Nephron progenitor cell (in vitro differentiated cells): ENCODE measurements at regions not wholly inside any gene's neighbourhood (a gene's known extent, or its start where the extent isn't known, plus 50 kb on each side); places are given as distances from the start of the nearest gene placed in this dataset.

ENCODE experiments used
- DNase-seq: peaks from one replicate; pipeline ENCODE4 v3.0.0; 2021
- H3K27ac Mint-ChIP-seq: 2 replicates; pipeline ENCODE4 v1.8.0; 2021; ENCODE audit warnings: mild to moderate bottlenecking, moderate library complexity, mixed read lengths
- H3K27me3 Mint-ChIP-seq: 2 replicates; pipeline ENCODE4 v1.8.0; 2021; ENCODE audit warnings: mild to moderate bottlenecking, low read depth, mixed read lengths; ENCODE audit not compliant: poor library complexity
- H3K36me3 Mint-ChIP-seq: 2 replicates; pipeline ENCODE4 v1.8.0; 2021; ENCODE audit warnings: low read depth, mixed read lengths
- H3K4me1 Mint-ChIP-seq: 2 replicates; pipeline ENCODE4 v1.8.0; 2021; ENCODE audit warnings: mixed read lengths
- H3K4me3 Mint-ChIP-seq: 2 replicates; pipeline ENCODE4 v1.8.0; 2021; ENCODE audit warnings: mild to moderate bottlenecking, moderate library complexity, mixed read lengths
- H3K9me3 Mint-ChIP-seq: 2 replicates; pipeline ENCODE4 v1.8.0; 2021; ENCODE audit warnings: mild to moderate bottlenecking, moderate library complexity, mixed read lengths
- CTCF ChIP-seq: fragments of 200-600 bp; sonication (generic); IDR thresholded peaks from 2 replicates; pipeline ENCODE4 v1.5.0; 2021; ENCODE audit warnings: antibody characterized with exemption

- no peak for DNase-seq
- H3K36me3 Mint-ChIP-seq, result peaks cover 5% of the 10 kb centered on the region
- no peak for TF ChIP-seq CTCF
- peaks cover 21% of the 10 kb centered on the region for H3K9me3 Mint-ChIP-seq
- no peaks in the 10 kb centered on the region for H3K27me3 Mint-ChIP-seq
- H3K27ac Mint-ChIP-seq, result no peak overlapping the region
- H3K4me3 Mint-ChIP-seq, result no peak overlapping the region
- H3K4me1 Mint-ChIP-seq, result no peaks in the 10 kb centered on the region
Observed at GRCh38 chr7:52826515-52827265, 208.7 kb upstream of the POM121L12 start.

GRCh38 chr7:52825611-52826010 lies 209.8 kb upstream of the POM121L12 start:
- Mint-ChIP-seq H3K27ac (no peak overlapping the region), H3K4me1 (no peaks in the 10 kb centered on the region), H3K27me3 (no peaks in the 10 kb centered on the region), H3K36me3 (peaks cover 5% of the 10 kb centered on the region), H3K9me3 (peaks cover 31% of the 10 kb centered on the region), H3K4me3 (no peak overlapping the region)
- no peak for TF ChIP-seq CTCF
- no peak for DNase-seq

- TF ChIP-seq CTCF, result no peak
- no peaks in the 10 kb centered on the region for H3K36me3 Mint-ChIP-seq
- H3K4me3 Mint-ChIP-seq, result no peak overlapping the region
- H3K9me3 Mint-ChIP-seq, result no peaks in the 10 kb centered on the region
- DNase-seq, result no peak
- no peaks in the 10 kb centered on the region for H3K4me1 Mint-ChIP-seq
- H3K27me3 Mint-ChIP-seq, result no peaks in the 10 kb centered on the region
- no peak overlapping the region for H3K27ac Mint-ChIP-seq
Observed at GRCh38 chr7:52811537-52811936, 223.9 kb upstream of the POM121L12 start.

- Mint-ChIP-seq H3K9me3 (no peaks in the 10 kb centered on the region), H3K27me3 (no peaks in the 10 kb centered on the region), H3K4me1 (no peaks in the 10 kb centered on the region), H3K27ac (no peak overlapping the region), H3K36me3 (no peaks in the 10 kb centered on the region), H3K4me3 (no peak overlapping the region)
- TF ChIP-seq CTCF, result no peak
- DNase-seq, result no peak
Observed at GRCh38 chr7:52799817-52800216, 235.6 kb upstream of the POM121L12 start.

GRCh38 chr7:52797801-52798200 lies 237.6 kb upstream of the POM121L12 start:
- TF ChIP-seq CTCF, result no peak
- Mint-ChIP-seq H3K36me3 (no peaks in the 10 kb centered on the region), H3K27me3 (no peaks in the 10 kb centered on the region), H3K4me3 (no peak overlapping the region), H3K9me3 (no peaks in the 10 kb centered on the region), H3K4me1 (no peaks in the 10 kb centered on the region), H3K27ac (no peak overlapping the region)
- no peak for DNase-seq

GRCh38 chr7:52794621-52795020 lies 240.8 kb upstream of the POM121L12 start:
- H3K27me3 Mint-ChIP-seq, result no peaks in the 10 kb centered on the region
- H3K27ac Mint-ChIP-seq, result no peak overlapping the region
- DNase-seq, result no peak
- no peaks in the 10 kb centered on the region for H3K36me3 Mint-ChIP-seq
- TF ChIP-seq CTCF, result no peak
- H3K4me1 Mint-ChIP-seq, result no peaks in the 10 kb centered on the region
- no peaks in the 10 kb centered on the region for H3K9me3 Mint-ChIP-seq
- no peak overlapping the region for H3K4me3 Mint-ChIP-seq
